ENCODE measurements at regions not wholly inside any gene's neighbourhood (a gene's known extent, or its start where the extent isn't known, plus 50 kb on each side); places are given as distances from the start of the nearest gene placed in this dataset.
"Not testable (repeated sequence)": the region's sequence is repeated elsewhere in the genome, so short reads cannot be mapped to it uniquely, and the experiment has no call there.

DNA sequence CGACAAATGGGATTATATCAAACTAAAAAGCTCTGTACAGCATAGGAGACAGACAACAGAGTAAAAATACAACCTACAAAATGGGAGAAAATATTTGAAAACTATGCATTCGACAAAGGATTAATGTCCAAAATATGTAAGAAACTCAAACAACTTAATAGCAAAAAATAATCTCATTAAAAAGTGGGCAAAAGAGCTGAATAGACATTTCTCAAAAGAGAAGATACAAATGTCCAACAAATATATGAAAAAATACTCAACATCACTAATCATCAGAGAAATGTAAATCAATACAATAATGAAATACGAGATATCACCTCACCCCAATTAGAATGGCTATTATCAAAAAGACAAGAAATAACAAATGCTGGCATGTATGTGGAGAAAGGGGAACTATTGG is 272.9 kb downstream of the KLHL13 start:
- DNase-seq: no peak

- no peak for DNase-seq
Observed at GRCh38 chrX:117840645-117841044, 276.0 kb downstream of the KLHL13 start.

GRCh38 chrX:117839544-117839943 is 277.1 kb downstream of the KLHL13 start:
- DNase-seq: no peak

GRCh38 chrX:117838581-117839331 is 277.9 kb downstream of the KLHL13 start:
- DNase-seq: no peak

DNA sequence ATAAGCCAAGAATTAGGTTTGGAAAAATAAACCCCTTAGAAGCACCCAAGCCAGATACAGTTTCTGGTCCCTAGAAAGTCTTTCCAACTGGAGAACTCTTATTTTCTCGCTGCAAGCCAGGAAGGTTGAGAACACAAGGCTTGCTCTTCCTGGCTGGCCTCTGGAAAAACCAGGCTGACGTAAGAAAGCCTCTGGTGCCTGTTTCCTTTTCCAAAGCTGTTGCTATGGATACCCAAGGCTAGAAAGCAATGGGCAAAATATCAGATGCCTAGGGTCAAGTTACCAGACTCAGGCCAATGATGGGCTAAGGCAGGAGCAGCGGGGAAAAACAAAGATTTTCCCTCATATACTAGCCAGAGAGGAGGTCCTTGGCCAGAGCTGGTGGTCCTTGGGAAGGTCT is 281.6 kb downstream of the KLHL13 start:
- no peak for DNase-seq

GRCh38 chrX:117834076-117834475 is 282.5 kb downstream of the KLHL13 start:
- no peak for DNase-seq

DNA sequence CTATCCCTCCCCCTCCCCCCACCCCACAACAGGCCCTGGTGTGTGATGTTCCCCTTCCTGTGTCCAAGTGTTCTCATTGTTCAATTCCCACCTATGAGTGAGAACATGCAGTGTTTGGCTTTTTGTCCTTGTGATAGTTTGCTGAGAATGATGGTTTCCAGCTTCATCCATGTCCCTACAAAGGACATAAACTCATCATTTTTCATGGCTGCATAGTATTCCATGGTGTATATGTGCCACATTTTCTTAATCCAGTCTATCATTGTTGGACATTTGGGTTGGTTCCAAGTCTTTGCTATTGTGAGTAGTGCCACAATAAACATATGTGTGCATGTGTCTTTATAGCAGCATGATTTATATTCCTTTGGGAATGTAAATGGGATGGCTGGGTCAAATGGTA is 295.1 kb downstream of the KLHL13 start:
- DNase-seq: not testable (repeated sequence)

DNA sequence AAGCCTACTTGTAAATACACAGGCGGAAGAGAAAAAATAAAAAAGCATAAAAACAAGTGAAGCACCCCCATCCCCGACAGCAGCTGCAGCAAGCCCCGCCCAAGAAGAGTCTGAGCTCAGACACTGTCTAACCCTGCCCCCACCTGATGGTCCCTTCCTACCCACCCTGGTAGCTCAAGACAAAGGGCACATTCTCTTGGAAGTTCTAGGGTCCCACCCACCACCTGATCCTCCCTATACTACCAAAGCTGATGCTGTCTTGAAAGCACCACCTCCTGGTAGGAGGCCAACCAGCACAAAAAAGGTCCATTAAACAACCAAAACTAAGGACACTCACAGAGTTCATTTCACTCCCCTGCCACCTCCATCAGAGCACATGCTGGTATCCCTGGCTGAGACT is 308.2 kb downstream of the KLHL13 start:
- DNase-seq: no peak

DNA sequence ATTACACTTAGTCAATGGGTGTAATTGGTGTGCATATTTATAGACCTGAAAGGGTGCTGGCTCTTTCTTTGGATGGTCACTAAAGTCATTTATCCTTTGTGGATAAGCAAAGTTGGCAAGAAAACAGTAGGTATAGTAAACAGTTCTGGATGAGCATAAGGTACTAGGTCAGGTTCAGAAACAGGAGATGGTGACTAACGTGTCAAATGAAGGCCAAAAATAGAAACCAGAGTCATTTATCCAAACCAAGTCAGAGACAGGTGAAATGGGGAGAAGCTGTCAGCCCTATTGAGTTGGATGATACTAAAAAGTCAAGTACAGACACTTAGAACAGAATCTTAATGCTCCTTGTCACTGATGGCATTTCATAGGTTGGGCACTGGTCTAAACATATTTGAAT is 313.1 kb downstream of the KLHL13 start:
- DNase-seq: no peak

GRCh38 chrX:117788339-117788738 is 328.3 kb downstream of the KLHL13 start:
- DNase-seq: no peak

- DNase-seq: no peak
Observed at GRCh38 chrX:117771384-117771783, 345.2 kb downstream of the KLHL13 start.

- DNase-seq: no peak
Observed at GRCh38 chrX:117768861-117769604, 347.6 kb downstream of the KLHL13 start.

DNA sequence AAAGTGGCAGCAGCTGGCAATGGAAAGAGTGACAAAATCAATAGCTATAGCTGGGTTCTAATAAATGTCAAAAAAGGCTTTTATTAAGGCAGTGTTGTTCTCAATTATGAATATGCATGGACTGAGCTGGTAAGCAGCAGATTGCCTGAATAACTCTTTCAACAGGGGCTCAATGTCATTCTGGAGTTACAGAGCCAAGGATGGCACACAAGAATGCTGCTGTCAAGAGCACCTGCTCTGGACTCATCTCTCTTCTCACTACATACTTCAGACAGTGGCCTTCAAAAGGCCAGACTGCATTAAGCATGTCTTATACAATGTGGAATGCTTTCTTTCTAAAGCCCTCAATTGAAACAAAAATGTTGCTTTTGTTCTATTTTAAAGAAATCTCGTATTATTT is 351.4 kb downstream of the KLHL13 start:
- DNase-seq: no peak

DNA sequence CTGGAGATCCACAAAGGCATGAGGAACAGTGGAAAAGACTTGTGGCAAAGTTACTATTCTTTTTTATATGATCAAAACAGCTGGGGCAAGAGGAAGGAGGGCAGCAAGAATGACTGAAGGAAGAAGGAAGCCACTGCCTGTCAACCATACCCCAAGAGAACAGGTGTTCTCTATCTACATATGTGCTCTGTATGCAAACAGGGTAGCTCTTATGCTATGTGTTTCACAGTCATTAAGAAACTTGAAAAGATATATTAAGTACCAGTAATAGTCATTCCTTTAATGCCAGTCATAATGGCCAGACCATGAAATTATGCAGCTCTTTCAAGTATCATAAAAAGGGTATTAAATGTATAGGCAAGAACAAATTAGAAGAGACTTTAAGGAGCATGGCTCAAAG is 363.9 kb downstream of the KLHL13 start:
- no peak for DNase-seq

DNA sequence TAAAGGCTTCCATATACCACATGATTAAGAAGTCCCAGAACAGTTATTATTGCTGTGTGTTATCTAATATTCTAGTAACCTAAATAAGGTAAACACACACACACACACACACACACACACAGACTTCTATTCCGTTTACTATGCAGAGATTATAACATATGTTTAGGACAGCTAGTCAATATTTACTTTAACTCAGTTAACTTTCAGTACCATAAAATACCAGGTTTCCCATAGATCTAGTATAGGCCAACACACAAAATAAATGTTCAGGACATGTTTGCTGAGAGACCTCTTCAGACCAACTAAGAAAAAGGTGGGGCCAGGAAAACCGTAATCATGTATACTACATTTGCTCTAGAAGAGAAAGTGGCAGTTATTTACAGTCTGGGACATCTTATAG is 365.5 kb downstream of the KLHL13 start:
- no peak for DNase-seq

GRCh38 chrX:117744958-117745357 is 371.7 kb downstream of the KLHL13 start:
- no peak for DNase-seq

GRCh38 chrX:117743469-117744251 is 372.9 kb downstream of the KLHL13 start:
- DNase-seq: peak in 1 of 2 experiments; percentile 6

- DNase-seq: no peak
Observed at GRCh38 chrX:117713411-117713810, 403.2 kb downstream of the KLHL13 start.

GRCh38 chrX:117711782-117712181 is 404.8 kb downstream of the KLHL13 start:
- DNase-seq: no peak

DNA sequence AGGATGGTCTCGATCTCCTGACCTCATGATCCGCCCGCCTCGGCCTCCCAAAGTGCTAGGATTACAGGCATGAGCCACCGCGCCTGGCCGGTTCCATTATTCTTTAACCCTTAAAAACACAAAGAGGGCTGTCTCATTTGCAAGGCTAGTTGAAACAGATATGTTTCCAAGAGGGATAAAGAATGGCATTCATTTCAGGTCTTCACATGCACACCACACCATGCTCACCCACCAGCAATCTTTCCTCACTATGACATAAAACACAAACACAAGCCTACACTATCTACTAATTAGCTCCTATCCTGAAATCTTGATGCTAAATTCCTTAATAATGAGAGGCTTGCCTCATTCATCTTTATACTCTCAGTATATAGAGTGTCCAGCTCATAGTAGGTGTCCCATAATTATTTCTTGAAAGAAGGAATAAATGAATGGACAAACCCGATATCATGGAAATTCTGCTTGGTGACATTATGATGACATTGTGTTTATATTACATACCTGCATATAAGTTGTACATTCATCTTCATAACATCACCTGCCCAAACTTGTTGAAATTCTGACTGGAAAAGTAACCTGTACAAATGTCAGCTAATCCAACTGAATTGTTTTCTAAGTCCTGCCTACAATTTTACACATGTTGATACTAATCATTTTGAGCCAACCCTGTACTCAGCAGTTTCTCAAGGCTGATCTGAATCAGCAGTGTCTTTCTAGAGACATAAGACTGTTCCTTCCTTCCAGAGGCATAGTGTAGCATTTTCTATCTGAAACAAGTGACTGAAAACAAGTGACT is 408.5 kb downstream of the KLHL13 start:
- no peak for DNase-seq

DNA sequence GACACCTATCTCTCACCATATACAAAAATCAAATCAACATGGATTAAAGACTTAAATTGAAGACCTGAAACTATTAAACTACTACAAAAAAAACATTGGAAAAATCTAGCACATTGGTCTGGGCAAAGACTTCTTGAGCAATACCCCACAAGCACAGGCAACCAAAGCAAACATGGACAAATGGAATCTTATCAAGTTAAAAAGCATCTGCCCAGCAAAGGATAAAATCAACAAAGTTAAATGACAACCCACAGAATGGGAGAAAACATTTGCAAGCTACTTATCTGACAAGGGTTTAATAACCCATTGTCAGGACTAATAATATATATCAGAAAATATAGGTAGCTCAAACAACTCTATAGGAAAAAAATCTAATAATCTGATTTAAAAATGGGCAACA is 415.6 kb downstream of the KLHL13 start:
- DNase-seq: no peak

DNA sequence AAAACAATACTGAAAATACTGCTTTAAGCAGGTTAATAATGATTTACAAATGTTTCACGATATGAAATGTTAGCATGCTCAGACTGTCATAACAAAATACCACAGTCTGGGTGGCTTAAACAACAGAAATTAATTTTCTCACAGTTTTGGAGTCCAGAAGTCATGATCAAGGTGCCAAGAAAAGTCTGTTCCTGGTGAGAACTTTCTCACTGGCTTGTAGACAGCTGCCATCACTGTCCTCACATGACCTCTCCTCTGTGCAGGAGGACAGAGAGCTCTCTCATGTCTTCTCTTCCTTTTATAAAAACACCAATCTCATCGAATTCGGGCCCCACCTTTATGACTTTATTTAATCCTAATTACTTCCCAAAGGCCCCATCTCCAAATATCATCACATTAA is 426.7 kb downstream of the KLHL13 start:
- DNase-seq: no peak

DNA sequence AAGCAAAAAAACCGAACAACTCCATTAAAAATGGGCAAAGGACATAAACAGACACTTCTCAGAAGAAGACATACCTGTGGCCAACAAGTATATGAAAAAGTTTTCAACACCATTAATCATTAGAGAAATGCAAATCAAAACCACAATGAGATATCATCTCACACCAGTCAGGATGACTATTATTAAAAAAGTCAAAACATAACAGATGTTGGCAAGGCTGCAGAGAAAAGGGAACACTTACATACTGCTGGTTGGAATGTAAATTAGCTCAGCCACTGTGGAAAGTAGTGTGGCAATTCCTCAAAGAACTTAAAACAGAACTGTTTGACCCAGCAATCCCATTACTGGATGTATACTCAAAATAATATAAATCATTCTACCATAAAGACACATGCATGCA is 436.3 kb downstream of the KLHL13 start:
- DNase-seq: no peak

All from NCI-H526 (cell line).